HS-5 (cell line): ENCODE measurements at regions not wholly inside any gene's neighbourhood (a gene's known extent, or its start where the extent isn't known, plus 50 kb on each side); places are given as distances from the start of the nearest gene placed in this dataset.
A peak's percentile ranks its signal among the peaks of the same experiment; 100 is the strongest.
"Not testable (repeated sequence)": the region's sequence is repeated elsewhere in the genome, so short reads cannot be mapped to it uniquely, and the experiment has no call there.

Experiments used
- DNase-seq: peaks from one replicate; pipeline ENCODE4 v3.0.0-alpha.2; 2012; ENCODE audit warnings: low read depth

- DNase-seq: not testable (repeated sequence)
Observed at GRCh38 chr6:57985734-57986133, 668.3 kb downstream of the PRIM2 start.

- not testable (repeated sequence) for DNase-seq
Observed at GRCh38 chr6:57986584-57986983, 669.2 kb downstream of the PRIM2 start.

- peak; percentile 19 for DNase-seq
Observed at GRCh38 chr6:57989520-57990080, 672.2 kb downstream of the PRIM2 start.

GRCh38 chr6:57998858-57999619, 681.6 kb downstream of the PRIM2 start:
- not testable (repeated sequence) for DNase-seq

- not testable (repeated sequence) for DNase-seq
Observed at GRCh38 chr6:58000233-58000632, 682.8 kb downstream of the PRIM2 start.

- not testable (repeated sequence) for DNase-seq
Observed at GRCh38 chr6:58003417-58004167, 686.2 kb downstream of the PRIM2 start.

- DNase-seq: not testable (repeated sequence)
Observed at GRCh38 chr6:58007334-58008000, 690.0 kb downstream of the PRIM2 start.

GRCh38 chr6:58008001-58008335, 690.5 kb downstream of the PRIM2 start:
- not testable (repeated sequence) for DNase-seq

GRCh38 chr6:58011954-58012600, 694.6 kb downstream of the PRIM2 start:
- not testable (repeated sequence) for DNase-seq

- not testable (repeated sequence) for DNase-seq
Observed at GRCh38 chr6:58016614-58017013, 699.2 kb downstream of the PRIM2 start.

- DNase-seq: not testable (repeated sequence)
Observed at GRCh38 chr6:58028188-58028587, 710.8 kb downstream of the PRIM2 start.

GRCh38 chr6:58038213-58038612, 720.8 kb downstream of the PRIM2 start:
- not testable (repeated sequence) for DNase-seq

GRCh38 chr6:58046584-58046983, 729.2 kb downstream of the PRIM2 start:
- not testable (repeated sequence) for DNase-seq

GRCh38 chr6:58047389-58047788, 730.0 kb downstream of the PRIM2 start:
- not testable (repeated sequence) for DNase-seq

GRCh38 chr6:58047865-58048264, 730.4 kb downstream of the PRIM2 start:
- DNase-seq: not testable (repeated sequence)

- not testable (repeated sequence) for DNase-seq
Observed at GRCh38 chr6:58055465-58056176, 738.2 kb downstream of the PRIM2 start.

- DNase-seq: peak; percentile 65
Observed at GRCh38 chr6:58059701-58060100, 742.3 kb downstream of the PRIM2 start.

- not testable (repeated sequence) for DNase-seq
Observed at GRCh38 chr6:58063542-58063941, 746.1 kb downstream of the PRIM2 start.

- not testable (repeated sequence) for DNase-seq
Observed at GRCh38 chr6:58067867-58068548, 750.6 kb downstream of the PRIM2 start.

GRCh38 chr6:58073263-58073662, 755.8 kb downstream of the PRIM2 start:
- no peak for DNase-seq
